ENCODE measurements at regions not wholly inside any gene's neighbourhood (a gene's known extent, or its start where the extent isn't known, plus 50 kb on each side); places are given as distances from the start of the nearest gene placed in this dataset.
"Not testable (repeated sequence)": the region's sequence is repeated elsewhere in the genome, so short reads cannot be mapped to it uniquely, and the experiment has no call there.

DNA sequence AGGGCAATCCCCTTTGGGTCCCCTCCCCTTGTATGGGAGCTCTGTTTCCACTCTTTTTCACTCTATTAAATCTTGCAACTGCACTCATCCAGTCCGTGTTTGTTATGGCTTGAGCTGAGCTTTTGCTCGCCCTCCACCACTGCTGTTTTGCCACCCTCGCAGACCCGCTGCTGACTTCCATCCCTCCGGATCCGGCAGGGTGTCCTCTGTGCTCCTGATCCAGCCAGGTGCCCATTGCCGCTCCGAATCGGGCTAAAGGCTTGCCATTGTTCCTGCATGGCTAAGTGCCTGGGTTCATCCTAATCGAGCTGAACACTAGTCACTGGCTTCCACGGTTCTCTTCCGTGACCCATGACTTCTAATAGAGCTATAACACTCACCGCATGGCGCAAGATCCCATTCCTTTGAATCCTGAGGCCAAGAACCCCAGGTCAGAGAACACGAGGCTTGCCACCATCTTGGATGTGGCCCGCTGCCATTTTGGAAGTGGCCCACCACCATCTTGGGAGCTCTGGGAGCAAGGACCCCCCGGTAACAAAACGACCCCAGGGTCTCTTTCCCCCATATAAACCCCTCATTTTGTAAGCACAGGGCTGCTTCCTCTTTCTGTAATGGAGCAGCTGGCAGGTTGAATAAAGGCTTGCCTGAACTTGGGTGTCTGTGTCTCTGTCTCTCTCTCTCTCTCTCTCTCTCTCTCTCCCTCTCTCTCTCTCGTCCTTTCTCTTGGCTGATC is 1166.2 kb downstream of the TAF11L14 start:
- BruUV-seq (replicated peaks): no TSS peak
- no peaks in the 10 kb centered on the region for H3K4me1 ChIP-seq (ENCODE audit: control insufficient read depth, insufficient read depth, low read length)
- no peak overlapping the region for H3K27ac ChIP-seq (ENCODE audit: low read length)
- DNase-seq (ENCODE audit: low read depth, low spot score) (no peak), ATAC-seq (no peak)
- no peaks in the 10 kb centered on the region for H3K9me3 ChIP-seq (ENCODE audit: control insufficient read depth, insufficient read depth, low read depth, low read length)
- no peak for TF ChIP-seq POLR2AphosphoS5 (IDR thresholded peaks at IDR 0.05; ENCODE audit: low read depth, low read length)
- TF ChIP-seq, protein P1, sequence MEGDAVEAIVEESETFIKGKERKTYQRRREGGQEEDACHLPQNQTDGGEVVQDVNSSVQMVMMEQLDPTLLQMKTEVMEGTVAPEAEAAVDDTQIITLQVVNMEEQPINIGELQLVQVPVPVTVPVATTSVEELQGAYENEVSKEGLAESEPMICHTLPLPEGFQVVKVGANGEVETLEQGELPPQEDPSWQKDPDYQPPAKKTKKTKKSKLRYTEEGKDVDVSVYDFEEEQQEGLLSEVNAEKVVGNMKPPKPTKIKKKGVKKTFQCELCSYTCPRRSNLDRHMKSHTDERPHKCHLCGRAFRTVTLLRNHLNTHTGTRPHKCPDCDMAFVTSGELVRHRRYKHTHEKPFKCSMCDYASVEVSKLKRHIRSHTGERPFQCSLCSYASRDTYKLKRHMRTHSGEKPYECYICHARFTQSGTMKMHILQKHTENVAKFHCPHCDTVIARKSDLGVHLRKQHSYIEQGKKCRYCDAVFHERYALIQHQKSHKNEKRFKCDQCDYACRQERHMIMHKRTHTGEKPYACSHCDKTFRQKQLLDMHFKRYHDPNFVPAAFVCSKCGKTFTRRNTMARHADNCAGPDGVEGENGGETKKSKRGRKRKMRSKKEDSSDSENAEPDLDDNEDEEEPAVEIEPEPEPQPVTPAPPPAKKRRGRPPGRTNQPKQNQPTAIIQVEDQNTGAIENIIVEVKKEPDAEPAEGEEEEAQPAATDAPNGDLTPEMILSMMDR (IDR thresholded peaks at IDR 0.05): no peak
- no peak for TF ChIP-seq SIN3A (IDR thresholded peaks at IDR 0.05; ENCODE audit: borderline replicate concordance, insufficient read depth, low read depth, low read length)
- TF ChIP-seq, protein P2, sequence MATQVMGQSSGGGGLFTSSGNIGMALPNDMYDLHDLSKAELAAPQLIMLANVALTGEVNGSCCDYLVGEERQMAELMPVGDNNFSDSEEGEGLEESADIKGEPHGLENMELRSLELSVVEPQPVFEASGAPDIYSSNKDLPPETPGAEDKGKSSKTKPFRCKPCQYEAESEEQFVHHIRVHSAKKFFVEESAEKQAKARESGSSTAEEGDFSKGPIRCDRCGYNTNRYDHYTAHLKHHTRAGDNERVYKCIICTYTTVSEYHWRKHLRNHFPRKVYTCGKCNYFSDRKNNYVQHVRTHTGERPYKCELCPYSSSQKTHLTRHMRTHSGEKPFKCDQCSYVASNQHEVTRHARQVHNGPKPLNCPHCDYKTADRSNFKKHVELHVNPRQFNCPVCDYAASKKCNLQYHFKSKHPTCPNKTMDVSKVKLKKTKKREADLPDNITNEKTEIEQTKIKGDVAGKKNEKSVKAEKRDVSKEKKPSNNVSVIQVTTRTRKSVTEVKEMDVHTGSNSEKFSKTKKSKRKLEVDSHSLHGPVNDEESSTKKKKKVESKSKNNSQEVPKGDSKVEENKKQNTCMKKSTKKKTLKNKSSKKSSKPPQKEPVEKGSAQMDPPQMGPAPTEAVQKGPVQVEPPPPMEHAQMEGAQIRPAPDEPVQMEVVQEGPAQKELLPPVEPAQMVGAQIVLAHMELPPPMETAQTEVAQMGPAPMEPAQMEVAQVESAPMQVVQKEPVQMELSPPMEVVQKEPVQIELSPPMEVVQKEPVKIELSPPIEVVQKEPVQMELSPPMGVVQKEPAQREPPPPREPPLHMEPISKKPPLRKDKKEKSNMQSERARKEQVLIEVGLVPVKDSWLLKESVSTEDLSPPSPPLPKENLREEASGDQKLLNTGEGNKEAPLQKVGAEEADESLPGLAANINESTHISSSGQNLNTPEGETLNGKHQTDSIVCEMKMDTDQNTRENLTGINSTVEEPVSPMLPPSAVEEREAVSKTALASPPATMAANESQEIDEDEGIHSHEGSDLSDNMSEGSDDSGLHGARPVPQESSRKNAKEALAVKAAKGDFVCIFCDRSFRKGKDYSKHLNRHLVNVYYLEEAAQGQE (IDR thresholded peaks at IDR 0.05; ENCODE audit: insufficient read depth in 1 of 2, low read depth in 2 of 2, low read length in 1 of 2): no peak
- TF ChIP-seq TCF7L2 (IDR thresholded peaks at IDR 0.05; ENCODE audit: low read depth, low read length): no peak
- ChIA-PET CTCF (no interaction called here), POLR2A (no interaction called here)
- H3K27me3 ChIP-seq (ENCODE audit: control insufficient read depth, insufficient read depth, low read length): no peaks in the 10 kb centered on the region
- in situ Hi-C loops (cut with HindIII; ENCODE audit: low pct_unique_long_range_greater_than_20kb, low sequenced_read_pairs) (no loop called here), intact Hi-C loops (cut with micrococcal nuclease; ENCODE audit: unreplicated experiment) (no loop called here)
- no peaks in the 10 kb centered on the region for H3K36me3 ChIP-seq (ENCODE audit: control insufficient read depth, insufficient read depth, low read length)
- no peak overlapping the region for H3K4me3 ChIP-seq (ENCODE audit: low read depth in 2 of 2, low read length in 2 of 2)

DNA sequence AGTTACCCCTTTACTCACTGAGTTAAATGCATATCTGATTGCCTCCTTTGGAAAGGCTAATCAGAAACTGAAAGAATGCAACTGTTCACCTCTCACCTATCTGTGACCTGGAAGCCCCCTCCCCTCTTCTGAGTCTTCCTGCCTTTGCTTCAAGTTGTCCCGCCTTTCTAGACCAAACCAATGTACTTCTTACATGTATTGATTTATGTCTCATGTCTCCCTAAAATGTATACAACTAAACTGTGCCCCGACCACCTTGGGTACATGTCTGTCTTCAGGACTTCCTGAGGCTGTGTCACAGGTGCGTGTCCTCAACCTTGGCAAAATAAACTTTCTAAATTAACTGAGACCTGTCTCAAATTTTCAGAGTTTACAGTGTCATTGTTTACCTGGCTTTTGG is 1167.2 kb downstream of the TAF11L14 start:
- CTCF ChIA-PET: interaction anchor here (0.8 kb wide), 1 partner anchor 178 kb away, joined by 3 read pairs; no protein-coding TSS in a partner anchor
- BruUV-seq (replicated peaks); H3K4me1 ChIP-seq (ENCODE audit: control insufficient read depth, insufficient read depth, low read length); DNase-seq (ENCODE audit: low read depth, low spot score); H3K27ac ChIP-seq (ENCODE audit: low read length); in situ Hi-C loops (cut with HindIII; ENCODE audit: low pct_unique_long_range_greater_than_20kb, low sequenced_read_pairs); H3K4me3 ChIP-seq (ENCODE audit: low read depth in 2 of 2, low read length in 2 of 2); H3K9me3 ChIP-seq (ENCODE audit: control insufficient read depth, insufficient read depth, low read depth, low read length); intact Hi-C loops (cut with micrococcal nuclease; ENCODE audit: unreplicated experiment); H3K27me3 ChIP-seq (ENCODE audit: control insufficient read depth, insufficient read depth, low read length); POLR2A ChIA-PET; ATAC-seq; H3K36me3 ChIP-seq (ENCODE audit: control insufficient read depth, insufficient read depth, low read length): not testable (repeated sequence)

DNA sequence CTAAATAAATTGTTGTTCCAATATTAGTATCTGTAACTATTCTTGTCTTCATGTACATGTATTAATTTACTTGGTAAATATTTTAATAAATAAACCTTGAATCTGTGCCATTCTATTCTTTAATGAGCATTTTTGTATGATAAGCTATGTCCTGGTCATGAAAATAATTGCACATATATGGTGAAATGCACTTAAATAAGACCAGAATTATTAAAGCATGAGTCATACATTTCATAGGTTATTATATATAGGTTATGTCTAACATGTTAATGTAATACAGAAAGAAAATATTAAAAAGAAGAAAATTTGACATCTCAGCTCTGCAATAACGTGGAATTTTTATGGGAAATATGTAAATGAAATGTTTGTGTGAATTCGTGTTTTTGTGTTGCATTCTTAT is 1168.1 kb downstream of the TAF11L14 start:
- no peaks in the 10 kb centered on the region for H3K9me3 ChIP-seq (ENCODE audit: control insufficient read depth, insufficient read depth, low read depth, low read length)
- no peak overlapping the region for H3K4me3 ChIP-seq (ENCODE audit: low read depth in 2 of 2, low read length in 2 of 2)
- POLR2A ChIA-PET: no interaction called here
- BruUV-seq (replicated peaks): no TSS peak
- ATAC-seq (no peak), DNase-seq (ENCODE audit: low read depth, low spot score) (no peak)
- no peaks in the 10 kb centered on the region for H3K4me1 ChIP-seq (ENCODE audit: control insufficient read depth, insufficient read depth, low read length)
- H3K27ac ChIP-seq (ENCODE audit: low read length): no peak overlapping the region
- TF ChIP-seq SIN3A (IDR thresholded peaks at IDR 0.05; ENCODE audit: borderline replicate concordance, insufficient read depth, low read depth, low read length) (no peak), POLR2AphosphoS5 (IDR thresholded peaks at IDR 0.05; ENCODE audit: low read depth, low read length) (no peak), TCF7L2 (IDR thresholded peaks at IDR 0.05; ENCODE audit: low read depth, low read length) (no peak)
- TF ChIP-seq, protein P2 (IDR thresholded peaks at IDR 0.05; ENCODE audit: insufficient read depth in 1 of 2, low read depth in 2 of 2, low read length in 1 of 2): no peak
- TF ChIP-seq, protein P1 (IDR thresholded peaks at IDR 0.05): no peak
- CTCF ChIA-PET: no interaction called here
- in situ Hi-C loops (cut with HindIII; ENCODE audit: low pct_unique_long_range_greater_than_20kb, low sequenced_read_pairs): no loop called here
- H3K27me3 ChIP-seq (ENCODE audit: control insufficient read depth, insufficient read depth, low read length): no peaks in the 10 kb centered on the region
- intact Hi-C loops (cut with micrococcal nuclease; ENCODE audit: unreplicated experiment): no loop called here
- no peaks in the 10 kb centered on the region for H3K36me3 ChIP-seq (ENCODE audit: control insufficient read depth, insufficient read depth, low read length)
